ENCODE measurements at regions not wholly inside any gene's neighbourhood (a gene's known extent, or its start where the extent isn't known, plus 50 kb on each side); places are given as distances from the start of the nearest gene placed in this dataset.

- no peak for TF ChIP-seq CTCF (IDR thresholded peaks at IDR 0.05)
- no peak for TF ChIP-seq POLR2A (IDR thresholded peaks at IDR 0.05)
- no peak for TF ChIP-seq POLR2AphosphoS5 (IDR thresholded peaks at IDR 0.05)
- no peak for TF ChIP-seq EP300 (IDR thresholded peaks at IDR 0.05)
Measured at GRCh38 chr7:24191362-24191761, 92.6 kb upstream of the NPY start.
